Chondrocyte (in vitro differentiated cells): ENCODE measurements at regions not wholly inside any gene's neighbourhood (a gene's known extent, or its start where the extent isn't known, plus 50 kb on each side); places are given as distances from the start of the nearest gene placed in this dataset.

Experiments used
- DNase-seq: peaks from one replicate; pipeline ENCODE4 v3.0.0; 2021; ENCODE audit warnings: mixed read lengths, low spot score
- H3K27ac Mint-ChIP-seq: one replicate; pipeline ENCODE4 v1.8.0; 2021; ENCODE audit warnings: mild to moderate bottlenecking, moderate library complexity, mixed read lengths; ENCODE audit not compliant: unreplicated experiment
- H3K27me3 Mint-ChIP-seq: 2 replicates; pipeline ENCODE4 v1.8.0; 2021; ENCODE audit warnings: low read depth, mixed read lengths
- H3K36me3 Mint-ChIP-seq: 2 replicates; pipeline ENCODE4 v1.8.0; 2021; ENCODE audit warnings: low read depth, mixed read lengths
- H3K4me1 Mint-ChIP-seq: 2 replicates; pipeline ENCODE4 v1.8.0; 2021; ENCODE audit warnings: low read depth, mild to moderate bottlenecking, mixed read lengths
- H3K4me3 Mint-ChIP-seq: one replicate; pipeline ENCODE4 v1.8.0; 2021; ENCODE audit warnings: mild to moderate bottlenecking, moderate library complexity, mixed read lengths; ENCODE audit not compliant: unreplicated experiment
- H3K9me3 Mint-ChIP-seq: 2 replicates; pipeline ENCODE4 v1.8.0; 2021; ENCODE audit warnings: low read depth, mixed read lengths
- CTCF ChIP-seq: fragments of 200-600 bp; sonication (generic); IDR thresholded peaks from 2 replicates; pipeline ENCODE4 v1.5.0; 2021; ENCODE audit warnings: antibody characterized with exemption, mild to moderate bottlenecking, moderate library complexity

- no peak for TF ChIP-seq CTCF
- no peak for DNase-seq
- Mint-ChIP-seq H3K27ac (no peak overlapping the region), H3K4me3 (no peak overlapping the region), H3K27me3 (no peaks in the 10 kb centered on the region), H3K4me1 (peaks cover 30% of the 10 kb centered on the region), H3K9me3 (peaks cover 11% of the 10 kb centered on the region), H3K36me3 (peaks cover 1% of the 10 kb centered on the region)
Observed at GRCh38 chr11:130622141-130622542, 173.7 kb downstream of the ADAMTS15 start.

- DNase-seq: no peak
- peak overlapping the region; percentile 86 for H3K27ac Mint-ChIP-seq
- no peaks in the 10 kb centered on the region for H3K27me3 Mint-ChIP-seq
- TF ChIP-seq CTCF: peak; percentile 56
- peaks cover 34% of the 10 kb centered on the region for H3K4me1 Mint-ChIP-seq
- H3K4me3 Mint-ChIP-seq: no peak overlapping the region
- peaks cover 6% of the 10 kb centered on the region for H3K9me3 Mint-ChIP-seq
- no peaks in the 10 kb centered on the region for H3K36me3 Mint-ChIP-seq
Observed at GRCh38 chr11:130623670-130624668, 175.5 kb downstream of the ADAMTS15 start.

GRCh38 chr11:130624971-130625544 is 176.6 kb downstream of the ADAMTS15 start:
- Mint-ChIP-seq H3K4me3 (no peak overlapping the region), H3K9me3 (no peaks in the 10 kb centered on the region), H3K27me3 (no peaks in the 10 kb centered on the region), H3K36me3 (no peaks in the 10 kb centered on the region), H3K27ac (no peak overlapping the region), H3K4me1 (peaks cover 39% of the 10 kb centered on the region)
- DNase-seq: no peak
- no peak for TF ChIP-seq CTCF

- Mint-ChIP-seq H3K4me1 (peaks cover 36% of the 10 kb centered on the region), H3K27ac (no peak overlapping the region), H3K4me3 (no peak overlapping the region), H3K9me3 (no peaks in the 10 kb centered on the region), H3K27me3 (no peaks in the 10 kb centered on the region), H3K36me3 (no peaks in the 10 kb centered on the region)
- no peak for DNase-seq
- TF ChIP-seq CTCF: no peak
Observed at GRCh38 chr11:130625578-130626306, 177.3 kb downstream of the ADAMTS15 start.

- H3K4me1 Mint-ChIP-seq: peaks cover 39% of the 10 kb centered on the region
- no peak for DNase-seq
- H3K36me3 Mint-ChIP-seq: no peaks in the 10 kb centered on the region
- no peaks in the 10 kb centered on the region for H3K9me3 Mint-ChIP-seq
- H3K27me3 Mint-ChIP-seq: no peaks in the 10 kb centered on the region
- no peak overlapping the region for H3K27ac Mint-ChIP-seq
- H3K4me3 Mint-ChIP-seq: no peak overlapping the region
- TF ChIP-seq CTCF: no peak
Observed at GRCh38 chr11:130629039-130629438, 180.6 kb downstream of the ADAMTS15 start.
